Heart left ventricle (tissue), 16 donors: ENCODE measurements at regions not wholly inside any gene's neighbourhood (a gene's known extent, or its start where the extent isn't known, plus 50 kb on each side); places are given as distances from the start of the nearest gene placed in this dataset.

Experiments used
- ATAC-seq, 4 donors: fragments of 200-7000 bp; cut with Tn5 transposase; one replicate each; pipeline ENCODE4 v1.9.1; 2020 to 2022; ENCODE audit warnings: moderate library complexity in 4 of 4, mild to moderate bottlenecking in 3 of 4, moderate number of reproducible peaks in 1 of 4
- DNase-seq, 5 donors: peaks; one replicate each; pipeline ENCODE4 v3.0.0-alpha.2; 2020
- H3K27ac ChIP-seq, 12 donors: fragments of 200-600 bp; sonication (generic) in 4 of 12; one replicate each; pipeline versions ENCODE4 v1.5.0 to v1.8.0; 2016 to 2022; ENCODE audit warnings: mild to moderate bottlenecking in 2 of 12
- H3K27me3 ChIP-seq, 9 donors: fragments of 200-600 bp; sonication (generic) in 2 of 9; one replicate each; pipeline versions ENCODE4 v1.5.1 to v1.8.0; 2016 to 2022; ENCODE audit warnings: mild to moderate bottlenecking in 3 of 9
- H3K36me3 ChIP-seq, 9 donors: fragments of 200-600 bp; sonication (generic) in 2 of 9; one replicate each; pipeline versions ENCODE4 v1.5.0 to v1.8.0; 2018 to 2022; ENCODE audit warnings: mild to moderate bottlenecking in 2 of 9
- H3K4me1 ChIP-seq, 12 donors: fragments of 200-600 bp; sonication (generic) in 4 of 12; one replicate each; pipeline versions ENCODE4 v1.5.0 to v1.8.0; 2016 to 2022; ENCODE audit warnings: mild to moderate bottlenecking in 3 of 12
- H3K4me3 ChIP-seq, 12 donors: fragments of 200-600 bp; sonication (generic) in 4 of 12; one replicate each; pipeline versions ENCODE4 v1.5.0 to v1.8.0; 2017 to 2022; ENCODE audit warnings: mild to moderate bottlenecking in 9 of 12, moderate library complexity in 4 of 12
- H3K9me3 ChIP-seq, 12 donors: fragments of 200-600 bp; sonication (generic) in 4 of 12; one replicate each; pipeline versions ENCODE4 v1.5.0 to v1.8.0; 2016 to 2022; ENCODE audit warnings: mild to moderate bottlenecking in 1 of 12
- CTCF ChIP-seq, 12 donors: fragments of 200-600 bp; sonication (generic) in 4 of 12; IDR thresholded peaks; one replicate each; pipeline versions ENCODE4 v1.5.0 to v1.8.0; 2018 to 2022; ENCODE audit warnings: antibody characterized with exemption in 12 of 12, mild to moderate bottlenecking in 5 of 12
- POLR2A ChIP-seq, 2 donors: fragments of 450-650 bp; IDR thresholded peaks; one replicate each; pipeline ENCODE4 v1.6.1; 2017; ENCODE audit warnings: antibody characterized with exemption in 2 of 2, mild to moderate bottlenecking in 2 of 2, moderate library complexity in 2 of 2
- WGBS, 4 donors: extraction: QIAGEN DNeasy Blood & Tissue Kit in 2 of 4; methylation state at CpG; one replicate each; pipeline versions ENCODE4 v1.1.5 to v1.1.7; 2013 to 2018; 5-methylcytosine and 5-hydroxymethylcytosine counted together
- intact Hi-C, 10 donors: fragments of 100-400 bp; cut with DNase I; formaldehyde crosslinking; loops; one replicate each; pipeline versions ENCODE4 v1.11.1 to v1.14.2; 2022
- donor health status: ischemic (EF 13 %, LVEDD 7.1; RV severe dilation, severe dysfunction).
- donor health status: healthy with polysubstance abuse.
- donor health status: DM: no; HTN: yes; CAD: no.
- donor health status: DM: no; HTN: no; CAD: no.
- donor health status: ischemic (EF 25% LVEDD 6.9; RV normal size, moderate dysfunction).
- donor health status: ischemic (EF 25% LVEDD 5.7; RV mildly dilated, moderate dysfunction).
- donor health status: healthy.
- donor health status: DM: yes; HTN: yes; CAD: no.
- donor health status: ischemic (EF 35%, LVEDD 5.7; RV mildly dilated, moderate dysfunction).
- donor health status: nonischemic (EF 11% LVEDD 7.7; RV severe dilation, severe dysfunction).
- donor health status: DM: yes; HTN: yes; CAD: no.
- donor health status: PGD.
- donor health status: ischemic (EF 29% LVEDD 5.4; RV normal size, mild dysfunction).
- donor health status: nonischemic (EF 23%, LVEDD 6.1; RV moderate dilation, normal function).

- Histone ChIP-seq H3K27ac (no peak overlapping the region), H3K27me3 (no peaks in the 10 kb centered on the region), H3K36me3 (no peaks in the 10 kb centered on the region), H3K9me3 (peaks cover 0 to 3% (median under 1%) of the 10 kb centered on the region in 12 donors), H3K4me3 (no peak overlapping the region), H3K4me1 (no peaks in the 10 kb centered on the region)
- intact Hi-C loops: loop anchor here in 6 of 10 donors (5.0 kb wide), 1 partner anchor 1018 kb away; no protein-coding TSS in a partner anchor
- 73 to 84% (median 77%) methylated on average over 3 of the region's 3 CpGs for WGBS, 4 donors
- DNase-seq (no peak), ATAC-seq (no peak)
- no peak for TF ChIP-seq CTCF (IDR thresholded peaks at IDR 0.05)
- TF ChIP-seq POLR2A (IDR thresholded peaks at IDR 0.05): no peak
These were observed 194.9 kb downstream of the SS18 start for GRCh38 chr18:25895518-25895917.

GRCh38 chr18:25886283-25886682 is 204.1 kb downstream of the SS18 start:
- no peaks in the 10 kb centered on the region for H3K4me1 ChIP-seq
- no peak for DNase-seq
- peaks cover 0 to 32% (median 4%) of the 10 kb centered on the region in 12 donors for H3K9me3 ChIP-seq
- no peaks in the 10 kb centered on the region for H3K27me3 ChIP-seq
- no peak for TF ChIP-seq POLR2A (IDR thresholded peaks at IDR 0.05)
- TF ChIP-seq CTCF (IDR thresholded peaks at IDR 0.05): no peak
- H3K4me3 ChIP-seq: no peak overlapping the region
- no peaks in the 10 kb centered on the region for H3K36me3 ChIP-seq
- intact Hi-C loops: no loop called here
- ATAC-seq: no peak
- no peak overlapping the region for H3K27ac ChIP-seq

- 70 to 78% (median 72%) methylated on average over 4 of the region's 4 CpGs for WGBS, 4 donors
- H3K27me3 ChIP-seq: peaks cover 0 to 2% (median 0%) of the 10 kb centered on the region in 9 donors
- H3K36me3 ChIP-seq: no peaks in the 10 kb centered on the region
- ATAC-seq (no peak), DNase-seq (no peak)
- H3K9me3 ChIP-seq: peaks cover 0 to 26% (median 4%) of the 10 kb centered on the region in 12 donors
- H3K4me1 ChIP-seq: no peaks in the 10 kb centered on the region
- intact Hi-C loops: no loop called here
- H3K27ac ChIP-seq: no peak overlapping the region
- TF ChIP-seq POLR2A (IDR thresholded peaks at IDR 0.05) (no peak), CTCF (IDR thresholded peaks at IDR 0.05) (no peak)
- H3K4me3 ChIP-seq: no peak overlapping the region
These were observed 207.3 kb downstream of the SS18 start for GRCh38 chr18:25883091-25883490.

GRCh38 chr18:25881149-25881548 is 209.3 kb downstream of the SS18 start:
- intact Hi-C loops: no loop called here
- peaks cover 0 to 4% (median 0%) of the 10 kb centered on the region in 9 donors for H3K27me3 ChIP-seq
- 94 to 98% (median 95%) methylated on average over 2 of the region's 2 CpGs for WGBS, 4 donors
- ATAC-seq (no peak), DNase-seq (no peak)
- H3K4me3 ChIP-seq: no peak overlapping the region
- peaks cover 0 to 9% (median under 1%) of the 10 kb centered on the region in 12 donors for H3K9me3 ChIP-seq
- H3K36me3 ChIP-seq: no peaks in the 10 kb centered on the region
- H3K4me1 ChIP-seq: no peaks in the 10 kb centered on the region
- no peak for TF ChIP-seq POLR2A (IDR thresholded peaks at IDR 0.05)
- TF ChIP-seq CTCF (IDR thresholded peaks at IDR 0.05): no peak
- H3K27ac ChIP-seq: no peak overlapping the region
